NCI-H187 (cell line): ENCODE measurements at regions not wholly inside any gene's neighbourhood (a gene's known extent, or its start where the extent isn't known, plus 50 kb on each side); places are given as distances from the start of the nearest gene placed in this dataset.
"Not testable (repeated sequence)": the region's sequence is repeated elsewhere in the genome, so short reads cannot be mapped to it uniquely, and the experiment has no call there.

Source experiments
- DNase-seq, 2 experiments: peaks; one replicate each; lab custom pipeline; 2025; lab: John Stamatoyannopoulos, UW

DNA sequence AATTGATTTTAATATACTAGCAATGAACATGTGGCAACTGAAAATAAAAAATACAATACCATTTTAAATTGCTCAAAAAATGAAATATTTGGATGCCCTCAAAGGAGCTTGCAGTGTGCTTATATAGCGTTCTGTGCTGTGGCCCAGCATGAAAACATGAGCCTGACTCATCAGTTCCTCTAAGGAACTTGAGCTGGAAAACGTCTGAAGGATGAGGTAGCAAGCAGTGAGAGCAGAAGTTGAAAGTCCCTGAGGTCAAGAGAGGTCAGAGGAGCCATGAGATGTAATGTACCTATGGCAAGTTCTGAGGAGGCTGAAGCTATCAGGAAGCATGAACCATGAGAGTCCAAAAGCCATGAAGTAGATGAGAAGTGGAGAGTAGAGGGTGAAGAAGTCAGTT lies 59.7 kb downstream of the HMGB3 start:
- DNase-seq = no peak

DNA sequence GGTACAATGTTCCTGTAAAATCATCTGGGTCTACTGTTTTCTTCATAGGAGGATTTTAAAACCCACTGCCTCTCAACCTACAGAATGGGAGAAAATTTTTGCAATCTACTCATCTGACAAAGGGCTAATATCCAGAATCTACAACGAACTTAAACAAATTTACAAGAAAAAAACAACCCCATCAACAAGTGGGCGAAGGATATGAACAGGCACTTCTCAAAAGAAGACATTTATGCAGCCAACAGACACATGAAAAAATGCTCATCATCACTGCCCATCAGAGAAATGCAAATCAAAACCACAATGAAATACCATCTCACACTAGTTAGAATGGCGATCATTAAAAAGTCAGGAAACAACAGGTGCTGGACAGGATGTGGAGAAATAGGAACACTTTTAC lies 83.2 kb downstream of the HMGB3 start:
- DNase-seq = not testable (repeated sequence)

- no peak for DNase-seq
Measured at GRCh38 chrX:151073767-151074166, 90.6 kb downstream of the HMGB3 start.

- no peak for DNase-seq
Measured at GRCh38 chrX:151081016-151081415, 95.4 kb upstream of the GPR50 start.

- peak; percentile 44 to 66 for DNase-seq
Measured at GRCh38 chrX:151082077-151082948, 94.1 kb upstream of the GPR50 start.

GRCh38 chrX:151084454-151084853 lies 91.9 kb upstream of the GPR50 start:
- DNase-seq = no peak

DNA sequence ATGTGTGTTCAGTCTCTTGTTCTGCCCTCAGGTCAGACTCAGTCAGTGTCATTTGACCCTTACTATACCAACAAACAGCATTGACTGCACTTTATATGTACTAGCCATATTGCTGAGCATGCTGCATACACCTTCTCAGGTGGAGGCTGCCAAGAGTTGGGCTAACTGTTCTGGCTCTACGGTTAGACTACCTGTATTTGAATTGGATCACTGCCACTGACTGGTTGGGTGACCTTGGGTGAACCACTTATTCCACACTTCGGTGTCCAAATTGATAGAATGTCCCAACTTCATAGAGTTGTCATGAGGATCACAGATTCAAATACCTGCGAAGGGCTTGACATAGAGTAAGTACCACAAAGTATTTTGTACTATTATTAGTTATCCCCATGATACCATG lies 91.2 kb upstream of the GPR50 start:
- DNase-seq = no peak

GRCh38 chrX:151088221-151088620 lies 88.2 kb upstream of the GPR50 start:
- no peak for DNase-seq

GRCh38 chrX:151099001-151099400 lies 77.4 kb upstream of the GPR50 start:
- DNase-seq = no peak

- no peak for DNase-seq
Measured at GRCh38 chrX:151100799-151101198, 75.6 kb upstream of the GPR50 start.

DNA sequence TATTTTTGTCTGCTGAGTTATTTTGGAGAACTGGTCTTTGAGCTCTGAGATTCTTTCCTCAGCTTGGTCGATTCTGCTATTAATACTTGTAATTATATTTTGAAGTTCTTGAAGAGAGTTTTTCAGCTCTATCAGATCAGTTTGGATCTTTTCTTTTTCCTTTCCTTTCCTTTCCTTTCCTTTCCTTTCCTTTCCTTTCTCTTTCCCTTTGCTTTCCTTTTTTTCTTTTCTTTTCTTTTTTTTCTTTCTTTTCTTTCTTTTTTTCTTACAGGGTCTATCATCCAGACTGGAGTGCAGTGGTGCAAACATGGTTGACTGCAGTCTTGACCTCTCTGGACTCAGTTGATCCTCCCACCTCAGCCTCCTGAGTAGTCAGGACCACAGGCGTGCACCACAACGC lies 63.2 kb upstream of the GPR50 start:
- not testable (repeated sequence) for DNase-seq
